ENCODE measurements at regions not wholly inside any gene's neighbourhood (a gene's known extent, or its start where the extent isn't known, plus 50 kb on each side); places are given as distances from the start of the nearest gene placed in this dataset.

DNA sequence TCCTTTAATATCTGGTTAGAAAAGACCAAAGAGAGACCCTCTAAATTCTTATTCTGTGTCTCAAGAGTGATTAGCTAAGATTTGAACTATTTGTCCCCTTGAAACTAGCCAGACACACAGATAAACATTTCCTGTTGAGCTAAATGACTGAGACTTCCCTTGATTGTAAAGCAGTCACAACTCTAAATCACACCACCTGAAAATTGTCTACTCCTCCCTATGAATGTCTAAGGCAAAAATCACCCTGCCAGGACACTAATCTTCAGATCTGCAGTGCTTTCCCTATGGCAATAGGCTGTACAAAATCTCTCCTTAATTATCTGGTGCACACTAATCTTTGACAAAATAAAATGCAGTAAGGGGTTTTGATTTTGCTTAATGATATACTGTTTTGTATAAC, 200.5 kb upstream of the GULP1 start:
- Histone ChIP-seq H3K27ac (ENCODE audit: low read depth in 1 of 2, low read length in 2 of 2) (no peak overlapping the region), H3K4me3 (ENCODE audit: low read length) (no peak overlapping the region), H3K36me3 (ENCODE audit: insufficient read depth, low read length) (no peaks in the 10 kb centered on the region), H3K4me1 (ENCODE audit: insufficient read depth, low read length) (no peaks in the 10 kb centered on the region), H3K27me3 (ENCODE audit: control insufficient read depth in 1 of 2, insufficient read depth in 2 of 2, low read length in 2 of 2) (no peaks in the 10 kb centered on the region), H3K9me3 (ENCODE audit: control insufficient read depth in 1 of 2, insufficient read depth in 1 of 2, low read length in 2 of 2) (no peaks in the 10 kb centered on the region)
- ChIA-PET CTCF (no interaction called here), POLR2A (no interaction called here)
- no peaks in the 10 kb centered on the region for H3K36me3 Mint-ChIP-seq (ENCODE audit: low read depth)
- DNase-seq (no peak), ATAC-seq (ENCODE audit: poor library complexity) (no peak)
- H3K4me1 Mint-ChIP-seq (ENCODE audit: low read depth) = no peaks in the 10 kb centered on the region
- no peak overlapping the region for H3K4me3 Mint-ChIP-seq
- no peaks in the 10 kb centered on the region for H3K27me3 Mint-ChIP-seq
- peaks cover 5% of the 10 kb centered on the region for H3K9me3 Mint-ChIP-seq
- no peak overlapping the region for H3K27ac Mint-ChIP-seq
- TF ChIP-seq, protein P1, sequence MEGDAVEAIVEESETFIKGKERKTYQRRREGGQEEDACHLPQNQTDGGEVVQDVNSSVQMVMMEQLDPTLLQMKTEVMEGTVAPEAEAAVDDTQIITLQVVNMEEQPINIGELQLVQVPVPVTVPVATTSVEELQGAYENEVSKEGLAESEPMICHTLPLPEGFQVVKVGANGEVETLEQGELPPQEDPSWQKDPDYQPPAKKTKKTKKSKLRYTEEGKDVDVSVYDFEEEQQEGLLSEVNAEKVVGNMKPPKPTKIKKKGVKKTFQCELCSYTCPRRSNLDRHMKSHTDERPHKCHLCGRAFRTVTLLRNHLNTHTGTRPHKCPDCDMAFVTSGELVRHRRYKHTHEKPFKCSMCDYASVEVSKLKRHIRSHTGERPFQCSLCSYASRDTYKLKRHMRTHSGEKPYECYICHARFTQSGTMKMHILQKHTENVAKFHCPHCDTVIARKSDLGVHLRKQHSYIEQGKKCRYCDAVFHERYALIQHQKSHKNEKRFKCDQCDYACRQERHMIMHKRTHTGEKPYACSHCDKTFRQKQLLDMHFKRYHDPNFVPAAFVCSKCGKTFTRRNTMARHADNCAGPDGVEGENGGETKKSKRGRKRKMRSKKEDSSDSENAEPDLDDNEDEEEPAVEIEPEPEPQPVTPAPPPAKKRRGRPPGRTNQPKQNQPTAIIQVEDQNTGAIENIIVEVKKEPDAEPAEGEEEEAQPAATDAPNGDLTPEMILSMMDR (IDR thresholded peaks at IDR 0.05) = no peak
- intact Hi-C loops (cut with DNase I, micrococcal nuclease) = no loop called here

DNA sequence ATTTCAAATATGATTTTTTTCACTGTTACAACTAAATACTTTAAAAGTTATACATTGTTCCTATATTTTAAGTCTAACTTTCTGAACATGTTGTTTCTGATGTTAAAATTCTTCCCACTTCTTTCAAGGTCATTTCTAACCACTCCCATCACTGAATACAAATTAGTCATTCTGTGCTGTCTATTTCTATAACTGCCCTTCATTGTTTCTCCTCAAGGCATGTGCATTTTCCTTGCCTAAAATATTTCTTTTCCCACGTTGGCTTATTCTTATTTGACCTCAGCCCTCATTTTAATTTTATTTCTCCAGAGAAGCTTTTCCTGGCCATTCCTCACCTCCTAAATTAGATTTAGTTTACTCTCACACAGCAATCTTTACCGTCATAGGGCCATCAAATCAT, 198.9 kb upstream of the GULP1 start:
- intact Hi-C loops (cut with DNase I, micrococcal nuclease) = no loop called here
- Mint-ChIP-seq H3K27ac (no peak overlapping the region), H3K27me3 (no peaks in the 10 kb centered on the region), H3K4me1 (ENCODE audit: low read depth) (no peaks in the 10 kb centered on the region), H3K4me3 (no peak overlapping the region), H3K36me3 (ENCODE audit: low read depth) (no peaks in the 10 kb centered on the region), H3K9me3 (no peaks in the 10 kb centered on the region)
- no peak for DNase-seq
- TF ChIP-seq, protein P1 (IDR thresholded peaks at IDR 0.05) = no peak
- no peaks in the 10 kb centered on the region for H3K4me1 ChIP-seq (ENCODE audit: insufficient read depth, low read length)
- H3K27me3 ChIP-seq (ENCODE audit: control insufficient read depth in 1 of 2, insufficient read depth in 2 of 2, low read length in 2 of 2) = no peaks in the 10 kb centered on the region
- H3K36me3 ChIP-seq (ENCODE audit: insufficient read depth, low read length) = no peaks in the 10 kb centered on the region
- no peaks in the 10 kb centered on the region for H3K9me3 ChIP-seq (ENCODE audit: control insufficient read depth in 1 of 2, insufficient read depth in 1 of 2, low read length in 2 of 2)
- CTCF ChIA-PET = no interaction called here
- POLR2A ChIA-PET = no interaction called here
- no peak for ATAC-seq (ENCODE audit: poor library complexity)
- H3K27ac ChIP-seq (ENCODE audit: low read depth in 1 of 2, low read length in 2 of 2) = no peak overlapping the region
- no peak overlapping the region for H3K4me3 ChIP-seq (ENCODE audit: low read length)

DNA sequence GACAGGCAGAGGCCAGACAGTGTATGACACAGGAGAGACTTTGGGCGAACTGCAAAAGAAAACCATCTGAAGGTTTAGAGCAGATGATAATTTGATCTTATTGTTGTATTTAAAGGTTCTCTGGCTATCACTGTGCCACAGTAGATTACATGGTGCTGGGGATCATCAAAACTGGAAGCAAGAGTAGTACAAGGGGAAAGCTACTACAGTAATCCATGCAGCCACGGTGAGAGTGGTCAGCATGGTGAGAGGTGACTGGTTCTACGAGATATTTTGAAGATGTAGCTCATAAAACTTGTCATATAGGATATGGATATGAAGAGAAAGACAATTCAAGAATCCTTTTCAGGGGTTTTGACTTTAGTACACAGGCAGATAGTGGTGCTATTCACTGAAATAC, 194.8 kb upstream of the GULP1 start:
- TF ChIP-seq, protein P1 (IDR thresholded peaks at IDR 0.05) = no peak
- Mint-ChIP-seq H3K36me3 (ENCODE audit: low read depth) (no peaks in the 10 kb centered on the region), H3K27me3 (no peaks in the 10 kb centered on the region), H3K9me3 (no peaks in the 10 kb centered on the region), H3K4me3 (no peak overlapping the region), H3K4me1 (ENCODE audit: low read depth) (no peaks in the 10 kb centered on the region), H3K27ac (no peak overlapping the region)
- POLR2A ChIA-PET = no interaction called here
- Histone ChIP-seq H3K36me3 (ENCODE audit: insufficient read depth, low read length) (no peaks in the 10 kb centered on the region), H3K4me3 (ENCODE audit: low read length) (no peak overlapping the region), H3K4me1 (ENCODE audit: insufficient read depth, low read length) (no peaks in the 10 kb centered on the region), H3K27me3 (ENCODE audit: control insufficient read depth in 1 of 2, insufficient read depth in 2 of 2, low read length in 2 of 2) (no peaks in the 10 kb centered on the region), H3K9me3 (ENCODE audit: control insufficient read depth in 1 of 2, insufficient read depth in 1 of 2, low read length in 2 of 2) (no peaks in the 10 kb centered on the region), H3K27ac (ENCODE audit: low read depth in 1 of 2, low read length in 2 of 2) (no peak overlapping the region)
- CTCF ChIA-PET = no interaction called here
- ATAC-seq (ENCODE audit: poor library complexity) (no peak), DNase-seq (no peak)
- intact Hi-C loops (cut with DNase I, micrococcal nuclease) = no loop called here

Data from CD4-positive, alpha-beta T cell (primary cell).